Ishikawa (cell line): ENCODE measurements at regions not wholly inside any gene's neighbourhood (a gene's known extent, or its start where the extent isn't known, plus 50 kb on each side); places are given as distances from the start of the nearest gene placed in this dataset.

Source experiments
- CEBPB ChIP-seq: IDR thresholded peaks from 2 replicates; pipeline ENCODE4 v1.6.1; 2012
- CREB1 ChIP-seq: IDR thresholded peaks from 2 replicates; pipeline ENCODE4 v1.6.1; 2012; ENCODE audit warnings: low read depth
- EGR1 ChIP-seq: IDR thresholded peaks from 2 replicates; pipeline ENCODE4 v1.6.1; 2012
- EP300 ChIP-seq: IDR thresholded peaks from 2 replicates; pipeline ENCODE4 v1.6.1; 2012; ENCODE audit warnings: borderline replicate concordance
- FOXM1 ChIP-seq: IDR thresholded peaks from 2 replicates; pipeline ENCODE4 v1.6.1; 2012; ENCODE audit warnings: low read depth, borderline replicate concordance
- MAX ChIP-seq: IDR thresholded peaks from 2 replicates; pipeline ENCODE4 v1.6.1; 2012
- NFIC ChIP-seq: IDR thresholded peaks from 2 replicates; pipeline ENCODE4 v1.6.1; 2012
- RAD21 ChIP-seq: IDR thresholded peaks from 2 replicates; pipeline ENCODE4 v1.6.1; 2012; ENCODE audit warnings: low read depth
- REST ChIP-seq: IDR thresholded peaks from 2 replicates; pipeline ENCODE4 v1.6.1; 2012; ENCODE audit warnings: low read depth, mild to moderate bottlenecking
- TAF1 ChIP-seq: IDR thresholded peaks from 2 replicates; pipeline ENCODE4 v1.6.1; 2012; ENCODE audit warnings: low read depth, mild to moderate bottlenecking
- TCF12 ChIP-seq: IDR thresholded peaks from 2 replicates; pipeline ENCODE4 v1.6.1; 2012; ENCODE audit warnings: low read depth
- TEAD4 ChIP-seq: IDR thresholded peaks from 2 replicates; pipeline ENCODE4 v1.6.1; 2012
- USF1 ChIP-seq: IDR thresholded peaks from 2 replicates; pipeline ENCODE4 v1.6.1; 2012
- YY1 ChIP-seq: IDR thresholded peaks from 2 replicates; pipeline ENCODE4 v1.6.1; 2012; ENCODE audit warnings: low read depth
- ZBTB7A ChIP-seq: IDR thresholded peaks from 2 replicates; pipeline ENCODE4 v1.6.1; 2012; ENCODE audit warnings: low read depth

GRCh38 chr4:181606300-181606699 is 636.9 kb upstream of the TENM3 start:
- TF ChIP-seq ZBTB7A (no peak), TEAD4 (no peak), CEBPB (no peak), NFIC (no peak), USF1 (no peak), RAD21 (no peak), CREB1 (no peak)

- no peak for TF ChIP-seq EP300
- TF ChIP-seq CEBPB = no peak
- TF ChIP-seq TCF12 = no peak
- TF ChIP-seq FOXM1 = no peak
- TF ChIP-seq NFIC = no peak
Measured at GRCh38 chr4:181608181-181608580, 635.0 kb upstream of the TENM3 start.

GRCh38 chr4:181611033-181611711 is 632.0 kb upstream of the TENM3 start:
- TF ChIP-seq CREB1 = no peak
- no peak for TF ChIP-seq YY1
- TF ChIP-seq TCF12 = no peak
- TF ChIP-seq TAF1 = no peak
- no peak for TF ChIP-seq FOXM1
- TF ChIP-seq USF1 = no peak
- TF ChIP-seq CEBPB = no peak
- no peak for TF ChIP-seq NFIC
- TF ChIP-seq EGR1 = no peak
- TF ChIP-seq REST = no peak
- no peak for TF ChIP-seq MAX
- no peak for TF ChIP-seq RAD21
- TF ChIP-seq TEAD4 = no peak
- no peak for TF ChIP-seq EP300
- TF ChIP-seq ZBTB7A = no peak

- no peak for TF ChIP-seq ZBTB7A
- no peak for TF ChIP-seq TCF12
- no peak for TF ChIP-seq NFIC
- TF ChIP-seq RAD21 = no peak
- no peak for TF ChIP-seq CEBPB
- TF ChIP-seq REST = no peak
- TF ChIP-seq EGR1 = no peak
- TF ChIP-seq EP300 = no peak
- no peak for TF ChIP-seq CREB1
- TF ChIP-seq TAF1 = no peak
- TF ChIP-seq FOXM1 = no peak
- no peak for TF ChIP-seq TEAD4
- no peak for TF ChIP-seq USF1
- TF ChIP-seq MAX = no peak
- TF ChIP-seq YY1 = no peak
Measured at GRCh38 chr4:181611946-181612600, 631.1 kb upstream of the TENM3 start.

- TF ChIP-seq MAX (no peak), REST (no peak), ZBTB7A (no peak), CEBPB (no peak), NFIC (no peak), CREB1 (no peak), RAD21 (no peak), TEAD4 (no peak), USF1 (no peak), FOXM1 (no peak), EGR1 (no peak), EP300 (no peak), TCF12 (no peak), YY1 (no peak), TAF1 (no peak)
Measured at GRCh38 chr4:181613200-181613599, 630.0 kb upstream of the TENM3 start.
